Chondrocyte (in vitro differentiated cells): ENCODE measurements at regions not wholly inside any gene's neighbourhood (a gene's known extent, or its start where the extent isn't known, plus 50 kb on each side); places are given as distances from the start of the nearest gene placed in this dataset.

Experiments used
- DNase-seq: peaks from one replicate; pipeline ENCODE4 v3.0.0; 2021; ENCODE audit warnings: mixed read lengths, low spot score
- H3K27ac Mint-ChIP-seq: one replicate; pipeline ENCODE4 v1.8.0; 2021; ENCODE audit warnings: mild to moderate bottlenecking, moderate library complexity, mixed read lengths; ENCODE audit not compliant: unreplicated experiment
- H3K27me3 Mint-ChIP-seq: 2 replicates; pipeline ENCODE4 v1.8.0; 2021; ENCODE audit warnings: low read depth, mixed read lengths
- H3K36me3 Mint-ChIP-seq: 2 replicates; pipeline ENCODE4 v1.8.0; 2021; ENCODE audit warnings: low read depth, mixed read lengths
- H3K4me1 Mint-ChIP-seq: 2 replicates; pipeline ENCODE4 v1.8.0; 2021; ENCODE audit warnings: low read depth, mild to moderate bottlenecking, mixed read lengths
- H3K4me3 Mint-ChIP-seq: one replicate; pipeline ENCODE4 v1.8.0; 2021; ENCODE audit warnings: mild to moderate bottlenecking, moderate library complexity, mixed read lengths; ENCODE audit not compliant: unreplicated experiment
- H3K9me3 Mint-ChIP-seq: 2 replicates; pipeline ENCODE4 v1.8.0; 2021; ENCODE audit warnings: low read depth, mixed read lengths
- TF ChIP-seq, protein P1 (sequence below): fragments of 200-600 bp; sonication (generic); IDR thresholded peaks from 2 replicates; pipeline ENCODE4 v1.5.0; 2021; ENCODE audit warnings: antibody characterized with exemption, mild to moderate bottlenecking, moderate library complexity

DNA sequence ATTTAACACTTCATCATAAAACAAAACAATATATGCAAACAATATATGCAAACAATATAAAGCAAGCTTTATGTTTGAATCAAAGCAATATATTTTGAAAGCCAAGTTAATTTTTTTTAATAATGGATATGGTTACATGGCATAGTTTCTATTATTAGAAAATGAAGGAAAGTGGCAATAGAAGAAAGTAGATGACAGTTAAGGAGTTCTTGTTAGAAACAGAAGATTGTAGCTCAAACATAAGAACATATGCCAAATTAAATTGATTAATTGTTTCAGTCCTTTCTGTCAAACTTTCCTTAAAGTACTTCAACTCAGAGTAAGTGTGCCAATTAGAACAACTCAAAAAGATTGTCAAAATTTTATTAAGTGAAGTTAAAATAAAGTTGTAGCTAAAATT lies 1248.3 kb downstream of the SLC16A7 start:
- no peaks in the 10 kb centered on the region for H3K9me3 Mint-ChIP-seq
- no peak overlapping the region for H3K27ac Mint-ChIP-seq
- no peak for DNase-seq
- H3K4me1 Mint-ChIP-seq = no peaks in the 10 kb centered on the region
- no peak overlapping the region for H3K4me3 Mint-ChIP-seq
- peaks cover 4% of the 10 kb centered on the region for H3K27me3 Mint-ChIP-seq
- TF ChIP-seq, protein P1, sequence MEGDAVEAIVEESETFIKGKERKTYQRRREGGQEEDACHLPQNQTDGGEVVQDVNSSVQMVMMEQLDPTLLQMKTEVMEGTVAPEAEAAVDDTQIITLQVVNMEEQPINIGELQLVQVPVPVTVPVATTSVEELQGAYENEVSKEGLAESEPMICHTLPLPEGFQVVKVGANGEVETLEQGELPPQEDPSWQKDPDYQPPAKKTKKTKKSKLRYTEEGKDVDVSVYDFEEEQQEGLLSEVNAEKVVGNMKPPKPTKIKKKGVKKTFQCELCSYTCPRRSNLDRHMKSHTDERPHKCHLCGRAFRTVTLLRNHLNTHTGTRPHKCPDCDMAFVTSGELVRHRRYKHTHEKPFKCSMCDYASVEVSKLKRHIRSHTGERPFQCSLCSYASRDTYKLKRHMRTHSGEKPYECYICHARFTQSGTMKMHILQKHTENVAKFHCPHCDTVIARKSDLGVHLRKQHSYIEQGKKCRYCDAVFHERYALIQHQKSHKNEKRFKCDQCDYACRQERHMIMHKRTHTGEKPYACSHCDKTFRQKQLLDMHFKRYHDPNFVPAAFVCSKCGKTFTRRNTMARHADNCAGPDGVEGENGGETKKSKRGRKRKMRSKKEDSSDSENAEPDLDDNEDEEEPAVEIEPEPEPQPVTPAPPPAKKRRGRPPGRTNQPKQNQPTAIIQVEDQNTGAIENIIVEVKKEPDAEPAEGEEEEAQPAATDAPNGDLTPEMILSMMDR = no peak
- H3K36me3 Mint-ChIP-seq = no peaks in the 10 kb centered on the region

DNA sequence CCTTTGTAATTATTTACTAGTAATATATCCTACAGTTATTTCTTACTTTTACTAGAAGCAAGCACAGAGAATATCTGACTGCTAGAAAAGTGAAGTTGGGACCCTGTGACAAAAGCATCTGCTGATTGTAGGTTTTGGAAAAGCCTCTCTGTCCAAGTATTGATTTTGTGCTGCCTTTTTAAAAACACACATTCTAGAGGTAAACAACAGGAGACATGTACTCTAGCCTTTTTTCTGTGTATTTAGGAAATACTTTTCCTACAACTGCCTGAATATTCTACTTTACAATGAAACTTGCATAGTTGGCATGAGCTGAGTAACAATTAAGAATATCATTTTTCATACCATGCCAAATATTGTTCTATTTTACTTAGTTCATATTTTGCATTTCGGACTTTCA lies 1249.0 kb downstream of the SLC16A7 start:
- H3K27me3 Mint-ChIP-seq = peaks cover 4% of the 10 kb centered on the region

DNA sequence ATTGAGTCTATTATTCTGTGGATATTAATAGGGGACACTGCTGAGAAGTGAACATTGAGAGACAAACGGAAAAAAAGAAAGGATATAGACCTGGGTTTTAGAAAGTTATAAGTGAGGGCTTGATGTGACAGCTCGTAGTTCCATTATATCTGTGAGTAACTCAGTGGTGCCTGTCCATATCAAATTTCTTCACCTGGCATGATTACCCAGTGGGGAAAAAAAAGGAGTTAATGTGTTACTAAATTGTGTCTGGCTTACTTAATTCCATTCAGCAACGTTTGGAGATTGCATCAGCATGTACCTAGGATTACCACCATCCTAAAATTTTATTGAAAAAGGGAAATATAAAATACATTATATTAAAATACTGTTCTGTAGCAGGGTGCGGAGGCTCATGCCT lies 1249.9 kb downstream of the SLC16A7 start:
- peaks cover 4% of the 10 kb centered on the region for H3K27me3 Mint-ChIP-seq
- no peaks in the 10 kb centered on the region for H3K36me3 Mint-ChIP-seq
- no peak for DNase-seq
- no peaks in the 10 kb centered on the region for H3K9me3 Mint-ChIP-seq
- TF ChIP-seq, protein P1 = no peak
- no peak overlapping the region for H3K4me3 Mint-ChIP-seq
- H3K4me1 Mint-ChIP-seq = no peaks in the 10 kb centered on the region
- no peak overlapping the region for H3K27ac Mint-ChIP-seq

More for the DNA sequence above, 1249.0 kb downstream of the SLC16A7 start:
- no peaks in the 10 kb centered on the region for H3K4me1 Mint-ChIP-seq
- H3K27ac Mint-ChIP-seq = no peak overlapping the region
- no peak for DNase-seq
- H3K9me3 Mint-ChIP-seq = no peaks in the 10 kb centered on the region
- no peak overlapping the region for H3K4me3 Mint-ChIP-seq
- TF ChIP-seq, protein P1 = no peak
- H3K36me3 Mint-ChIP-seq = no peaks in the 10 kb centered on the region

DNA sequence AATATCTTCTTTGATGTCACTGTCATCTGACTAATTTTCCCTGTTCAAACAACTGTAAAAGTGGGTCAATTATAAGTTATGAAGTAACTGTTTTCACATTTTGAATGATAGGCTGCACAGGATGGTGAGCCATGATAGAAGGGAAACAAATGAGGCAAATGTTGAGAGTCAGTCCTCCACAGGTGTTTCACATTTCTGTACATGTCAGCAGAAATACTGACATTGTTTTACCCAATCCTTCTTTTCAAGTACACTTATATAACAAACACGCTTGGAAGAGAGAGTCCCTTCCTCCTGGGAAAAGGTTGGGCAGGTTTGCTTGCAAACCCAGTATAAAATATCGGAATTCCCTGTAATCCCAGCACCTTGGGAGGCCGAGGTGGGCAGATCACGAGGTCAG lies 1251.5 kb downstream of the SLC16A7 start:
- Mint-ChIP-seq H3K27ac (no peak overlapping the region), H3K36me3 (no peaks in the 10 kb centered on the region), H3K27me3 (peaks cover 6% of the 10 kb centered on the region), H3K4me3 (no peak overlapping the region), H3K9me3 (no peaks in the 10 kb centered on the region), H3K4me1 (no peaks in the 10 kb centered on the region)
- TF ChIP-seq, protein P1 = no peak
- no peak for DNase-seq

DNA sequence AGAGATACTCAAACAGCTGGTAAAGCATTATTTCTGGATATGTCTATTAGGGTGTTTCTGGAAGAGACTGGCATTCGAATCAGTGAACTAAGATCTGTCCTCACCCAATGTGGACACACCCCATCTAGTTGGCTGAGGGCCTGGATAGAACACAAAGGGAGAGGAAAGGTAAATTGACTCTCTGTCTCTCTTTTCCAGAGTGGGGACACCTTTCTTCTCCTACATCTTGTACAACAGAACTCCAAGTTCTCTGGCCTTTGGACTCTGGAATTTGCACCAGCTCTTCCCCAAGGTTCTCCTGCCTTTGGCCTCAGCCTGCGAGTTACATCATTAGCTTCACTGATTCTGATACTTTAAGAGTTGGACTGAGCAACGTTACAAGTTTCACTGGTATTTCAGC lies 1253.9 kb downstream of the SLC16A7 start:
- TF ChIP-seq, protein P1 = no peak
- no peaks in the 10 kb centered on the region for H3K4me1 Mint-ChIP-seq
- no peaks in the 10 kb centered on the region for H3K36me3 Mint-ChIP-seq
- DNase-seq = no peak
- no peak overlapping the region for H3K4me3 Mint-ChIP-seq
- H3K27me3 Mint-ChIP-seq = peaks cover 4% of the 10 kb centered on the region
- no peak overlapping the region for H3K27ac Mint-ChIP-seq
- no peaks in the 10 kb centered on the region for H3K9me3 Mint-ChIP-seq
